ENCODE measurements at regions not wholly inside any gene's neighbourhood (a gene's known extent, or its start where the extent isn't known, plus 50 kb on each side); places are given as distances from the start of the nearest gene placed in this dataset.
"Not testable (repeated sequence)": the region's sequence is repeated elsewhere in the genome, so short reads cannot be mapped to it uniquely, and the experiment has no call there.

DNA sequence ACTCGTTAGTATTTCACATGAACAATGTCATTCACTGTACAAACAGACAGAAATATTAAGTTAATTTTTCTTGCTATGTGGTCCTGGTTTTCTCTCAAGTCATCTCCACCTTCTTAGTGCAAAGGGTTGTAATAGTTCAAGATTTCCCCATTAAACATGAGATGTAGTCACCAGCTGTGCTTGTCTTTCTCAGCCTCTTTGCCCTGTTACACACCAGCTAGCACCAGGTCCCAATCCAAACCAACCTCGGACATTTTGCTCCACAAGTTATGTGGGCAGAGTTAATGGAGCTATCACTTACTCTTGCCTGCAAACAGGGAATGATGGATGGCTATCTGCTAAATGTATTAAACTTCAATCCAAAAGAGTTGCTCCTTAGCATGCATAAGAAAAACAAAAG, 328.1 kb downstream of the TLE1 start:
- no peak for DNase-seq (ENCODE audit: low read depth)

- no peak for DNase-seq (ENCODE audit: low read depth)
Measured at GRCh38 chr9:81351166-81351565, 338.2 kb downstream of the TLE1 start.

- no peak for DNase-seq (ENCODE audit: low read depth)
Measured at GRCh38 chr9:81344366-81344765, 345.0 kb downstream of the TLE1 start.

- DNase-seq (ENCODE audit: low read depth): no peak
Measured at GRCh38 chr9:81335879-81336421, 353.4 kb downstream of the TLE1 start.

DNA sequence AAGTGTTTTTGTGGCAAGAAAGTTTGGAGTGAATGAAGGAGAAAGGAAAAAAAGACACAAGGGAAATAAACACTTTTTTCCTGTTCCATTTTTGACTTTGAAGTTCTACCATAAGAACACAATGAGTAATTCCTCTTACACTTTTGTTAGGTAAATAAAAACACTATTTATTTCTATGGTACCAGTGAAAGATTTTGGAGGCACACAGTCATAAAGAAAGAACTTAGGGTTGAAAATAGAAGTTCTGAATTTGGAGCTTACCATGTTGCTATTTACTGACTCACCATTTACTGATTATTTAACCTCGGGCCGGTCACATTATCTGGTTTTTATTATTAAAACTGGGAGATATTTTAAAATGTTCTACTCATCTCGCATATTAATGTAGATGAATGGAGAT, 367.8 kb downstream of the TLE1 start:
- DNase-seq (ENCODE audit: low read depth): no peak

- no peak for DNase-seq (ENCODE audit: low read depth)
Measured at GRCh38 chr9:81320909-81321482, 368.4 kb downstream of the TLE1 start.

DNA sequence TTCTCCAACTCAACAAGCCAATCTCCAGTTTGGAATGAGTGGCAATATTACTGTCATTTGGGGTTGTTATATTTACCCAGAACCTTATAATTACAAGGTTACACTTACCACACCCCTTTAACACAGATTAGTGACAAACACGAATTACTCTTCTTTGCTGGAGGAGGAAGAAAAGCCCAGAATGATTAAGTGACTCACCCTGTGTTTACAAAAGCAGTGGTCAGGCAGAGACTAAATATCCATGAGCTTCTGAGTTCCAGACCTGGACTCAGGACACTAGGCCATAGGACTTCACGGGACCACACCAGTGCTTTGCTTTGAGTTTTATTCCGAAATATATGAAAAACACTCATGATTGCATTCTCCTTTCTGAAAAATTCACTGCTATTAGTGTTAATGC, 370.8 kb downstream of the TLE1 start:
- peak; percentile 90 for DNase-seq (ENCODE audit: low read depth)

DNA sequence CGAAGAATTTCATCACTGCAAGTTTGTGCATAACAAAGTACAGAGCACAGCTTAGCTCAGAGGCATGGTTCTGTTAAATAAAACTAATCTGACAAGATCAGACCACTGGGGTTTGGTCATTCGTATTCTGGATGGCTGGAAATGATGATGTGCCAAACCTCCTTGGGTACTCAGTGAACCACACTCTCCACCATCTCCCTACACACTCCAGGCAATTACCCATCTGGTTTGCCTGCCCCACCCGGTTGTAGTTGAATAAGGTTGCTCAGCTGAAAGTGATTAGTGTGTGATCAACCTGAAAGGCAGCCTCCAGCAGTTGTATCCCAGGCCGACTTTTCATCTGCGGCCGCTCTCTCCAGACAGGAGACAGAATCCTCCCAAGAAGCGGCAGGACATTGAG, 371.4 kb downstream of the TLE1 start:
- DNase-seq (ENCODE audit: low read depth): peak; percentile 61

GRCh38 chr9:81317223-81317622, 372.1 kb downstream of the TLE1 start:
- DNase-seq (ENCODE audit: low read depth): no peak

- no peak for DNase-seq (ENCODE audit: low read depth)
Measured at GRCh38 chr9:81314490-81314889, 374.9 kb downstream of the TLE1 start.

DNA sequence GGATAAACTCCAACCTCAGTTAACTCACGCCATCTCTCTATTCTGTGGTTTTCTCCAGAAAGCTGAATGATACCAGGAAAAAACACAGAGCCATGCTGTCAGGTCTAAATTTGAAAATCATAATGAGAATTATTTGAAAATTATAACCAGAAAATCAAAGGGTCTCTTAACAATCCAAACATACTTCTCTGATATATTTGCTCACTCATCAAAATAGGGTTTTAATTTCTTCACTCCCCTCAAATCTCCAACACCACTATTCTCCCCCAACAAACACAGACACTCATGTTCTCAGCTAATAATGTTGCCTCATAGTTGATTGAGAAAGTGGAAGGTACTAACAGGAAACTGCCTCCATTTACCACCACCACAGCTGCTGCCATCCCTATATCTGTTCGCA, 375.5 kb downstream of the TLE1 start:
- no peak for DNase-seq (ENCODE audit: low read depth)

DNA sequence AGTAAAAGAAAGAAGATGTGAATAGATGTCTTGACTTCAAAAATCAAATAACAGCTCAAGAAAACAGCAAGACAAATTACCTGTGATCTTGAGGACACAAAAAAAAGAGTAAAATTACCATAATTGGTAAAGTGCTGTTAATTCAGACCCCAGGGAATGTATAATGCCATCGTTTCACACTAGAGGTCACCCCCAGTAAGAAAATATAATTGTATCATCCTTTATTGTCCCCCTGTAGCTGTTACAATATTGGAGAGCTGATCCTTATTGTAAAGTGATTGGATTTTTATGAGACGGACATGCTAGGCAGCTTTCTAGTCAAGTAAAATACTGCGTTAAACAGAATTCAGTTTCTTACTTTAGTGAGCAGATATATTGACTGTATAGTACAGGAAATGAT, 377.0 kb downstream of the TLE1 start:
- no peak for DNase-seq (ENCODE audit: low read depth)

DNA sequence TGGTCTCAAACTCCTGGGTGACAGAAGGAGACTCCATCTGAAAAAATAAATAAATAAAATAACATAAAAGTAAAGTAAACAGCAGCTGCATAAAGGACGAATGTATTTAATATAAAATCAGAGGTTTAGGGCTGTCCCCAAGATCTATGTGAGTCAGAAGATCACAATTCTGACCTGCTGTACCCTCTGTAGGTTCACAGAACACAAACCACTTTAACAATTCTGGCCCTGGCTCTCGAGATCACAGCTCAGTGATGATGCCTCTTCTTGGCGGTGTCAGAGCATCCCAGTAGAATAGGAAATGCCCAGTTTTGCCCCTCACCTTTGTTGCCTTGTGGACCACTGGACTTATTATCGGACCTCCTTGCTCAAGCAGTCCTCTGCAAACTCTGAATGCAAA, 380.9 kb downstream of the TLE1 start:
- DNase-seq (ENCODE audit: low read depth): no peak

DNA sequence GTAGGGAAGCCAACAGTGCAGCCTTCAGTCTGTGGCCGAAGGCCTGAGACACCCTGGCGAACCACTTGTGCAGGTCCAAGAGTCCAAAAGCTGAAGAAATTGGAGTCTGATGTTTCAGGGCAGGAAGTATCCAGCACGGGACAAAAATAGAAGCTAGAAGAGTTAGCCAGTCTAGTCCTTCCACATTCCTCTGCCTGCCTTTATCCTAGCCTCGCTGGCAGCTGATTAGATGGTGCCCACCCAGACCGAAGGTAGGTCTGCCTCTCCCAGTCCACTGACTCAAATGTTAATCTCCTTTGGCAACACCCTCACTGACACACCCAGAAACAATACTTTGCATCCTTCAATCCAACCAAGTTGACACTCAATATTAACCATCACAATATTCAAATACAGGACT, 381.6 kb downstream of the TLE1 start:
- DNase-seq (ENCODE audit: low read depth): not testable (repeated sequence)

DNA sequence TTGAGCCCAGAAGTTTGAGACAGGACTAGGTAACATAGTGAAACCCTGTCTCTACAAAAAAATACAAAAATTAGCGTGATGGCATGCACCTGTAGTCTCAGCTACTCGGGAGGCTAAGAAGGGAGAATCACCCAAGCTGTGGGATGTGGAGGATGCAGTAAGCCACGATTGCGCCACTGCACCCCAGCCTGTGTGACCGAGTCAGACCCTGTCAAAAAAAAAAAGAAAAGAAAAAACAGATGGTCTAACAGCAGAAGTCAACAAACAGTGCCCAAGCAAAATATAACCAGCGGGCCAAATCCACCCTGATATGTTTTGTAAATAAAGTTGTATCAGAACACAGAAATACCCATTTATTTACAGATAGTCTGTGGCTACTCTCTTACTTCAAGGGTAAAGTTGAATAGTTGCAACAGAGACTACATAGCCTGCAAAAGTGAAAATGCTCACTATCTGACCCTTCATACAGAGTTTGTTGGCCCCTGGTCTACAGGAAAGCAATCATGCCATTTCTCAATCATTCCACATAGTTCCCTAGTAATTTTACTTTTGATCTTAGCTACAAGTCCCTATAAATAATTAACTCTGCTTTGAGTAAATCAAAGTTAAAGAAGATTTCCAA, 383.7 kb downstream of the TLE1 start:
- peak; percentile 50 for DNase-seq (ENCODE audit: low read depth)

GRCh38 chr9:81303658-81304057, 385.7 kb downstream of the TLE1 start:
- no peak for DNase-seq (ENCODE audit: low read depth)

- no peak for DNase-seq (ENCODE audit: low read depth)
Measured at GRCh38 chr9:81293651-81294050, 395.7 kb downstream of the TLE1 start.

- DNase-seq (ENCODE audit: low read depth): peak; percentile 41
Measured at GRCh38 chr9:81292056-81292805, 397.1 kb downstream of the TLE1 start.

- no peak for DNase-seq (ENCODE audit: low read depth)
Measured at GRCh38 chr9:81289622-81290021, 399.7 kb downstream of the TLE1 start.

DNA sequence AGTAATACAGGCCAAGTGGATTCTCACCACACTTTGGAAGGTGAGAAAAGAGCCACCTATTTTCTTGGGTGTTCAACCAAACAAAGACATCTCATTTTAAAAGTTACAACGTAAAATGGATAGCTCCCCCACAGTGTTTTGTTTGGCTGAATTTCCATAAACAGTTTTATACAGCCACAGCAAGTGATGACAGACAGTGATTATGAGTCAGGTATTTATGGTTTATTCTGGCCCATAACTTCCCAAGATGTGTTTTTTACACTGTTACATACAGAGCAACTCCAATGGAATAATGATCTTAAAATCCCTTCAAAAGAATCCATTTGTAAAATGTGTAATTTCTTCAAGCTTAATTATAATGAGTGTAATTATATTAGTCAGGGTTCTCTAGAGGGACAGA, 421.3 kb downstream of the TLE1 start:
- no peak for DNase-seq (ENCODE audit: low read depth)

DNA sequence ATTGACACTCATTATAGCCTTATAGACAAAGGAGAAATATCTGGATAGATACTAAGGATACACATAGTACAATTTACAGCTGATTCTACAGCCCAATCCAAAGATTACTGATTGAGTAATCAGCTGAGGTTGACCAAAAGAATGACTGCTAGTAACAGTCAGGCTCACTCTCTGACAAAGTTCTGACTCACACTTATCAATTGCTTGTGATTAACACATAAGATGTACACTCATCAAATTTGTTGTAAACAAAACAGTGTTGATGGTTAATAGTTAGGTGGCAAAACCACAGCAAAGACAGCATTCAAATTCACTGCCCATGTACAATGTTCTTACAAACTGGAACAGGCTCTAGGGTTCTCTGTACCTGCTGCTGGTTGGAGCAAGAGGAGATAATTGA, 422.7 kb downstream of the TLE1 start:
- peak; percentile 99 for DNase-seq (ENCODE audit: low read depth)

- DNase-seq (ENCODE audit: low read depth): peak; percentile 40
Measured at GRCh38 chr9:81266086-81266485, 423.3 kb downstream of the TLE1 start.

GRCh38 chr9:81264516-81264915, 424.8 kb downstream of the TLE1 start:
- peak; percentile 43 for DNase-seq (ENCODE audit: low read depth)

Measured in renal cortical epithelial cell (primary cell).